ENCODE measurements at regions not wholly inside any gene's neighbourhood (a gene's known extent, or its start where the extent isn't known, plus 50 kb on each side); places are given as distances from the start of the nearest gene placed in this dataset.

DNA sequence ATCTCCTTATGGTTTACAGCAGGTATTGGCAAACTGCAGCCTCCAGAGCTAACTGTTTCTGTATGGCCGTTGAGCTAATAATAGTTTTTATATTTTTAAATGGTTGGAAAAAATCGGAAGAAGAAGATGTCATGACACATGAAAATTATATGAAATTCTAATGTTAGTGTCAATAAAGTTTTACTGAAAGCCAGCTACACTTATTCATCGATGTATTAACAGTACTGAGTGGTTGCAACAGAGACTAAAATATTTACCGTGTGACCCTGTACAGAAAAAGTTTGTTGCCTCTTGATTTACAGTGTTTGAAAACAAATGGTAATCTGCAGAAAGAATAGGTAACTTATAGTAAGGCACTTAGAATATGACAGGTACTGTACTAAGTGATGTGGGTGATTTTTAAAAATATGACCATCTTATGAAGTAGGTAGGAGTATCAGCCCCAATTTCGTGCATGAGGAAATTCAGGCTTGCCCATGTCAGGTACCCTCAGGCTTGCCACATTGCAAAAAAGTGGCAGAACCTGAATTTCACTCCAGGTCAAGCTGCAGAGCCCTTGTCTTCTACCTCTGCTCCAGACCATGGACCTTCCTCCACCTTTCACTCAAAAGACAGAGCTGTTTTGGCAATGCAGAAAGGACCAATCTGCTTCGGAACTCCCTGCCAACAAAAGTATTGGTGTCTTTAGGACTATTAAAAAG, 311.9 kb upstream of the RUNX1 start:
- Histone ChIP-seq H3K9me3 (ENCODE audit: control insufficient read depth, low read length) (no peaks in the 10 kb centered on the region), H3K4me1 (ENCODE audit: control insufficient read depth, insufficient read depth, low read length) (no peaks in the 10 kb centered on the region), H3K27me3 (ENCODE audit: control insufficient read depth, insufficient read depth) (no peaks in the 10 kb centered on the region), H3K4me3 (ENCODE audit: low read length) (no peak overlapping the region), H3K27ac (ENCODE audit: low read length) (no peak overlapping the region)
- no peak for ATAC-seq
- intact Hi-C loops (cut with DNase I): no loop called here
- no peak for DNase-seq
- WGBS: 79% methylated on average over 6 of the region's 6 CpGs

DNA sequence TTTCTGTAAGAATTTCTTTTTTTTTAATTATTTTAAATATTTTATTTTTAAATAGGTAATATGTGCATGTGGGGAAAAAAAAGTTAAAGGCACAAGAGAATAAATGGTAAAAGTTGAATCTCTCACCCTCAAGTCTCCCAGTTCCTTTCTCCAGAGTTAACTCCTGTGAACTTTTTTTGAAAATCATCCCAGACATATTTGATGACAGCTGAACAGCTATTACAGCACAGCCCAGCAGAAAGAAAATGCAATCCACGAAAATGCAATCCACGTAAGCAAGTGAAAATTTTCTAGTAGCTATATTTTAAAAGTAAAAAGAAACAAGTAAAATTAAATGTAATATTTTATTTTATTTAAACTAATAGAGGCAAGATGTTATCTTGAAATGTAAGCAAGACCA, 310.0 kb upstream of the RUNX1 start:
- H3K27me3 ChIP-seq (ENCODE audit: control insufficient read depth, insufficient read depth): no peaks in the 10 kb centered on the region
- H3K4me1 ChIP-seq (ENCODE audit: control insufficient read depth, insufficient read depth, low read length): no peaks in the 10 kb centered on the region
- intact Hi-C loops (cut with DNase I): no loop called here
- no peak overlapping the region for H3K4me3 ChIP-seq (ENCODE audit: low read length)
- ATAC-seq (peak in 1 of 2 donors; percentile 53), DNase-seq (no peak)
- H3K9me3 ChIP-seq (ENCODE audit: control insufficient read depth, low read length): no peaks in the 10 kb centered on the region
- 67% methylated on average over 2 of the region's 2 CpGs for WGBS
- H3K27ac ChIP-seq (ENCODE audit: low read length): no peak overlapping the region

DNA sequence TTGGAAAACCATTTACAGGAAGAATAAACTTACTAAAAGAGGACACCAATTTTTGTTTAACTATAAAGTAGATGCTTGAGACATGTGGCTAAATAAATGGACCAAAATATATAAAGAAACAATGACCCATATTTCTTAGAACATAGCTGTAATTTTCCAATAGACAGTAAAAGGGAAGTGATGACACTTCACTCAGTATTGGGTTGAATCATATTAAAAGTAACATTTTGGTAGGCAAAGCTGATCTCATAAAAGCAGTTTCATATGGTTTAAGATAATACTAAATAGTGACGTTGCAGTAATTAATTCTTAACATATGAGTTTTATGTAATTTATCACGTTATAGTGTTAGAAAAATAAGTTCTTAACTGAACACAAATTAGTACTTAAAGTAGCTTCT, 308.9 kb upstream of the RUNX1 start:
- H3K9me3 ChIP-seq (ENCODE audit: control insufficient read depth, low read length): no peaks in the 10 kb centered on the region
- intact Hi-C loops (cut with DNase I): no loop called here
- H3K27ac ChIP-seq (ENCODE audit: low read length): no peak overlapping the region
- H3K4me3 ChIP-seq (ENCODE audit: low read length): no peak overlapping the region
- no peaks in the 10 kb centered on the region for H3K4me1 ChIP-seq (ENCODE audit: control insufficient read depth, insufficient read depth, low read length)
- DNase-seq (no peak), ATAC-seq (no peak)
- H3K27me3 ChIP-seq (ENCODE audit: control insufficient read depth, insufficient read depth): no peaks in the 10 kb centered on the region
- WGBS: 78% methylated on average over 2 of the region's 2 CpGs

DNA sequence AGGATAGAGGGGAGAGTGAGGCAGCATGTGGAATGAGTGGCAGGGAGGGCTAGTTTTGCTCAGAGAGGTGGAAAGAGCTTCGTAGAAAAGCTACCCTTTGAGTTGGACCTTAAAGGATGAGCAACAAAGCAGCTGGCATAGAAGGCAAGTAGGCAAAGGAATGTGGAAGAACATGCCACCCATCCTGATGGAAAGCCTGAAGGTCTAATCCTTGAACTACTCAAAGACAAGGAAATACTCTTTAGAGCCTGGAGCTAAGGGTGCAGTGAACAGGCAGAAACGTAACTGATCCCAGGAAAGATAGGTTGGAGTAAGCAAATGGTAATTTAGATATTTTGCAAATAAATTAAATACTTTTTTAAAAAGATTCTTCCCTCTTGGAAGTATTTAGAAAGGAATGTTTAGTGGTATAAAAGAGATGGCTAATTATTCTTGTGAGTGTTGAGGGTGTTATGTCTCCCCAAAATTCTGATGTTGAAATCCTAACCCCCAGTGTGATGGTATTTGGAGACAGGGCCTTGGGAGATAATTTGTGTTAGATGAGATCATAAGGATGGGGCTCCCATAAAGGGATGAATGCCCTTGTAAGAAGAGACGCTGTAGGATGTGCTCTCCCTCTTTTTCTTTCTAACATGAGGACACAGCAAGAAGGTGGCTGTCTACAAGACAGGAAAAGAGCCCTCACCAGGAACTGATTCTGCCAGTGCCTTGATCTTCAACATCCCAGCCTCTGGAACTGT, 308.1 kb upstream of the RUNX1 start:
- 86% methylated on average over 3 of the region's 3 CpGs for WGBS
- Histone ChIP-seq H3K27ac (ENCODE audit: low read length) (no peak overlapping the region), H3K4me3 (ENCODE audit: low read length) (no peak overlapping the region)

DNA sequence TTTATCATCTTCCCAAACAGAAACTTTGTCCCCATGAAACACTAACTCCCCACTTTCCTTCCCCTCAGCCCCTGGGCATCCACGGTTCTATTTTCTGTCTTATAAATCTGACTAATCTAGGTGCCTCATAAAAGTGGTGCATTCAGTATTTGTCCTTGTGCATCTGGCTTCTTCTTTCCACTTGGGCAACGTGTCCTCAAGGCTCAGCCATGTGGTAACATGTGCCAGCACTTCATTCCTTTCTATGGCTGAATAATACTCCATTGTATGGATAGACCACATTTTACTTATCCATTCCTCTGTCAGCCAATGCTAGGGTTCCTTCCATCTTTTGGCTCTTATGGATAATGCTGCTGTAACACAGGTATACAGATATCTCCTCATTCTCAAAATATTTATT, 305.0 kb upstream of the RUNX1 start:
- DNase-seq: no peak
- no peak for ATAC-seq
- WGBS: 82% methylated on average over 2 of the region's 2 CpGs
- Histone ChIP-seq H3K27ac (ENCODE audit: low read length) (no peak overlapping the region), H3K4me1 (ENCODE audit: control insufficient read depth, insufficient read depth, low read length) (no peaks in the 10 kb centered on the region), H3K4me3 (ENCODE audit: low read length) (no peak overlapping the region), H3K9me3 (ENCODE audit: control insufficient read depth, low read length) (no peaks in the 10 kb centered on the region), H3K27me3 (ENCODE audit: control insufficient read depth, insufficient read depth) (no peaks in the 10 kb centered on the region)
- intact Hi-C loops (cut with DNase I): no loop called here

More for the DNA sequence above, 308.1 kb upstream of the RUNX1 start:
- DNase-seq: no peak
- ATAC-seq: no peak
- intact Hi-C loops (cut with DNase I): no loop called here
- no peaks in the 10 kb centered on the region for H3K9me3 ChIP-seq (ENCODE audit: control insufficient read depth, low read length)
- H3K4me1 ChIP-seq (ENCODE audit: control insufficient read depth, insufficient read depth, low read length): no peaks in the 10 kb centered on the region
- no peaks in the 10 kb centered on the region for H3K27me3 ChIP-seq (ENCODE audit: control insufficient read depth, insufficient read depth)

DNA sequence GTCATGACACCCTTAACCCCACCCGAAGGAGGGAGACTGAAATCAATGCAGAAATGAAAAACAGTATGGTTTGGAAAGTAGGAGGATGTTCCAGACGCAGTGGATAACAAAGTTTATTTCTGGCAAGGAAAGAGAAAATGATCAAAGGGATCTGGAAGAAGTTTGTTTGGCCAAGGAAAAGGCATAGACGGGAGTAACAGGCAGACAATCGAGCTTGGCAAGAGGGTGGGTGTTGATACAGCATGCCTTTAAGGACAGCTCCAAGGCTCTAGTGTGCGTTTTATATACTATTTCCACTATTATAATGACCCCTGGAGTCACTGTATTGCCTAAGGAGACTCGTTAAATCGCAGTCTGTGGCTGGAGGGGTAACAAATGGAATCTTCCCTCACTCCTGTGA, 303.7 kb upstream of the RUNX1 start:
- WGBS: 54% methylated on average over 7 of the region's 7 CpGs
- Histone ChIP-seq H3K27me3 (ENCODE audit: control insufficient read depth, insufficient read depth) (no peaks in the 10 kb centered on the region), H3K4me1 (ENCODE audit: control insufficient read depth, insufficient read depth, low read length) (no peaks in the 10 kb centered on the region), H3K27ac (ENCODE audit: low read length) (no peak overlapping the region), H3K9me3 (ENCODE audit: control insufficient read depth, low read length) (no peaks in the 10 kb centered on the region), H3K4me3 (ENCODE audit: low read length) (no peak overlapping the region)
- DNase-seq: no peak
- ATAC-seq: no peak
- intact Hi-C loops (cut with DNase I): no loop called here

DNA sequence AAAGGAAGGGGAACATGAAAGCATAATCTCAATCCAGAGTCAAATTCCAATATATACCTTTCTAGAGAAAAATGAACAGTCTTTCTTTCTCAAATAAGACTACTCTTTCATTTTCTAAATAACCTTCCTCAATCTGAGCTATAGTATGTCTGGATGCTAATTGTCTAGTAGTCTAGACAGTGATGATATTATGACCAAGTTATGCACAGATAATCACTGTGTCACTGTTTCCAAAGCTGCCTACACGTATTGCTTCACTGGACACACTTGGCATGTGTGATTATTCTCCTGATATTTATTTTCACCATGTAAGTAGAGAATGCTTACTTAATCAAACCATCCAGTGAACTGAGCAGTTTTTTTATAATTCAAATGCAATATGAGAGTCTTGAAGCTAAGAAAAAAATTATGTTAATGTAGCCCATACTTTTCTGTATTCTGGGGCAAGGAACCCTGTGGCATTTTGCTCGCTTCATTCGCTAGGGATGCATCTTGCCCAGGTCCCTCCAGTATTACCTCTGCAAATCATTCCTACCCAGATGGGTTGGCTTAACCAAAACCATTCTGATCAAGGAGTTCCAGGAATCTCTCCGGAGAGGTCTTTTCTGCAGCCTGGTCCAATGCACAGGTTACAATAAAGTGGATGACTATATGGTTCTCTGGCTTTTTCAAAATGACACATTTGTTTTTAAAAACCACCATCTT, 303.1 kb upstream of the RUNX1 start:
- ATAC-seq (no peak), DNase-seq (no peak)
- intact Hi-C loops (cut with DNase I): no loop called here
- Histone ChIP-seq H3K4me3 (ENCODE audit: low read length) (no peak overlapping the region), H3K9me3 (ENCODE audit: control insufficient read depth, low read length) (no peaks in the 10 kb centered on the region), H3K4me1 (ENCODE audit: control insufficient read depth, insufficient read depth, low read length) (no peaks in the 10 kb centered on the region), H3K27me3 (ENCODE audit: control insufficient read depth, insufficient read depth) (no peaks in the 10 kb centered on the region), H3K27ac (ENCODE audit: low read length) (no peak overlapping the region)
- WGBS: 60% methylated on average over 4 of the region's 4 CpGs

DNA sequence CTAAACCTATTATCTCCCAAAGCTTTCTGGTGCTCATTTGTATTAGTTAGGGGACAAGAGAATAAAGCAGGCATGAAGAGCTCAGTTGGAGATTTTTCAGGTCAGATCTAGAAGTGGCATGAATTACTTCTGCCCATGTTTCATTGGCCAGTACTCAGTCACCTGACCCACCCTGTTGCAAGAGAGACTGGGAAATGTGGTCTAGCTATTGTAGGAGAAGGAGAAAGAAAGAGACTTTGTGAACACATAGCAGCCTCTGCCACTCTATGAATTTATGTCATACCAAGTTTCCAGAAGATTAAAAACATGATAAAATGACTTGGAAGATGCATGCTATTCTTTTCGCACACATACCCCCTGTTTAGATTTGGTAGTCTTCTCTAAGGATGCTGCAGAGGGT, 302.3 kb upstream of the RUNX1 start:
- Histone ChIP-seq H3K4me3 (ENCODE audit: low read length) (no peak overlapping the region), H3K9me3 (ENCODE audit: control insufficient read depth, low read length) (no peaks in the 10 kb centered on the region), H3K4me1 (ENCODE audit: control insufficient read depth, insufficient read depth, low read length) (no peaks in the 10 kb centered on the region), H3K27ac (ENCODE audit: low read length) (no peak overlapping the region), H3K27me3 (ENCODE audit: control insufficient read depth, insufficient read depth) (no peaks in the 10 kb centered on the region)
- WGBS: 92% methylated on average over 1 of the region's 1 CpG
- ATAC-seq: no peak
- no peak for DNase-seq
- intact Hi-C loops (cut with DNase I): no loop called here

DNA sequence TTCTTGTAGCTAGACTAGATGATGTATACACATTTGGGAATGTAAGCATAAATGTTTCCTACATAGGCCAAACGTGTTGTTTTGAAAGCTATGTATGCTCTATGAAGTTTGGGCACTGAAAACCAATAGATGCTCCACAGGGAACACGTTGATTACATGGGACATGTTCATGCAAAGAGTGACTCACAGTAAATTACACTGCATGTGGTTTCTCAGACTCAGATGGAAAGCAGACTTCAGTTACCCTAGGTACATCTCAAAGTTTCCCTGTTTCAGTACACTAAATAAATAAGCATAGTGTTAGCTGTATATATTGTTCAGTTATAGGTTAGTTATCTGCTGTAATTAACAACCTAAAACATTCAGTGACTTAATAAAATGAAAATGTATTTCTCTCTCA, 301.9 kb upstream of the RUNX1 start:
- 73% methylated on average over 2 of the region's 2 CpGs for WGBS
- no peaks in the 10 kb centered on the region for H3K4me1 ChIP-seq (ENCODE audit: control insufficient read depth, insufficient read depth, low read length)
- no peaks in the 10 kb centered on the region for H3K9me3 ChIP-seq (ENCODE audit: control insufficient read depth, low read length)
- H3K27ac ChIP-seq (ENCODE audit: low read length): no peak overlapping the region
- no peak for ATAC-seq
- DNase-seq: no peak
- H3K27me3 ChIP-seq (ENCODE audit: control insufficient read depth, insufficient read depth): no peaks in the 10 kb centered on the region
- intact Hi-C loops (cut with DNase I): no loop called here
- no peak overlapping the region for H3K4me3 ChIP-seq (ENCODE audit: low read length)

DNA sequence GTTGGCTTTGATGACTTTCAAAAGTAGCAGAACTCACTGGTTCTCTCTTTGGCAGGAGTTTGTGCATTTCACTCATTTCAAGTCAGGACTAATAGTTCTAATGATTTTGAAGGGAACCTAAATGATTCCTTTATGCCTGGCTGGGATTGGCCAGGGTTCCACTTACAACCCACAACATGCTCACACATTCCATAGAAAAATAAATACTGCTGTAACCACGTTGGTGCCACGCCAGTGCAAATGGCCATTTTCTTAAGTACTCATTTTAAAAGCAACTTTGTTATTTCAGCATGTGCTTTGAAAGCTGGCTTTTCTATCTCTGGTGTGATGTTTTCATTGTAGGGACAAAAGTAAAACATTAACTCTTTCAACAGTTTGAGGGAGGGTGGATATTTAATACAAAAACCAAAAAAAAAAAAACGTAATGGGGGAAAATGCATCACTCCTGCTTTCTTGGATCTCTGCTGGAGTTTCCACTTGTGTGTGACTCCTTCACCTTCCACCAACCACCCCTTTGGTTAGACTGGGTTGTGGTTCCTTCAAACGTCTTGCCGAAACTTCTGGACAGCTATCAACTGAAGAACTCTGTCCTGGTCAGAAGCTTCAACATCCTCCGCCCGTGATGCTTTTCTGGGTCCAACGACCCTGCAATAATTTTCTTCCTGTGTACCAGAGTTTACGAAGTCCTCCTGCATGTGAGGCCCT, 300.4 kb upstream of the RUNX1 start:
- Histone ChIP-seq H3K4me3 (ENCODE audit: low read length) (no peak overlapping the region), H3K9me3 (ENCODE audit: control insufficient read depth, low read length) (no peaks in the 10 kb centered on the region), H3K27ac (ENCODE audit: low read length) (no peak overlapping the region), H3K27me3 (ENCODE audit: control insufficient read depth, insufficient read depth) (no peaks in the 10 kb centered on the region), H3K4me1 (ENCODE audit: control insufficient read depth, insufficient read depth, low read length) (no peaks in the 10 kb centered on the region)
- DNase-seq (no peak), ATAC-seq (no peak)
- intact Hi-C loops (cut with DNase I): no loop called here
- WGBS: 79% methylated on average over 9 of the region's 9 CpGs

DNA sequence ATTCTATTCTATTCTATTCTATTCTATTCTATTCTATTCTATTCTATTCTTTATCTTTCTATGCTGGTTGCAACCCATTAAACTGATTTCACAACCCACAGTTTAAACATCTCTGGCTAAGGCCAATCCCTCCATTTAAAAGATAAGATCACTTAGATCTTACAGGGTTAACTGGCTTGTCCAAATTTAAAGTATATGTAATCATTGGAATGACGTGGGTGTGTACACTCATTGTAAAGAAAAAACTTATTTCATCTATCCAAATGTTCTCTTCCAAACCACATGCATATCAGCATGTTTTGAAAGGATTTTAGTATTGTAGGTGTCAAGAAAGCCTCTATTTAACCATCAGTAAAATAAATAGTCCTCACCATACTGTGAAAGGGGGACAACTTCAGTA, 299.6 kb upstream of the RUNX1 start:
- intact Hi-C loops (cut with DNase I): no loop called here
- ATAC-seq (no peak), DNase-seq (no peak)
- H3K4me3 ChIP-seq (ENCODE audit: low read length): no peak overlapping the region
- no peaks in the 10 kb centered on the region for H3K27me3 ChIP-seq (ENCODE audit: control insufficient read depth, insufficient read depth)
- WGBS: 44% methylated on average over 1 of the region's 1 CpG
- no peaks in the 10 kb centered on the region for H3K4me1 ChIP-seq (ENCODE audit: control insufficient read depth, insufficient read depth, low read length)
- no peak overlapping the region for H3K27ac ChIP-seq (ENCODE audit: low read length)
- no peaks in the 10 kb centered on the region for H3K9me3 ChIP-seq (ENCODE audit: control insufficient read depth, low read length)
